ENCODE measurements at regions not wholly inside any gene's neighbourhood (a gene's known extent, or its start where the extent isn't known, plus 50 kb on each side); places are given as distances from the start of the nearest gene placed in this dataset.

- peaks cover 0 to 2% (median 0%) of the 10 kb centered on the region in 4 experiments; a peak in 1 of 7 replicates for H3K4me1 ChIP-seq (replicated peaks in 1 of 4; ENCODE audit: control insufficient read depth in 3 of 4, insufficient read depth in 4 of 4, low read length in 3 of 4)
- TF ChIP-seq EZH2 (IDR thresholded peaks at IDR 0.05; ENCODE audit: low read depth, low read length, severe bottlenecking) = no peak
- TF ChIP-seq BCL11A (IDR thresholded peaks at IDR 0.05; ENCODE audit: low read depth in 2 of 2, low read length in 2 of 2) = no peak
- TF ChIP-seq ASH2L (IDR thresholded peaks at IDR 0.05; ENCODE audit: low read length) = no peak
- TF ChIP-seq FOSL1 (IDR thresholded peaks at IDR 0.05; ENCODE audit: insufficient read depth, low read depth, low read length) = no peak
- TF ChIP-seq RXRA (IDR thresholded peaks at IDR 0.05; ENCODE audit: insufficient read depth, low read depth, low read length) = no peak
- TF ChIP-seq RBBP5 (IDR thresholded peaks at IDR 0.05; ENCODE audit: borderline replicate concordance, low read depth, low read length) = no peak
- no peak for TF ChIP-seq CEBPB (IDR thresholded peaks at IDR 0.05; ENCODE audit: low read depth, low read length)
- no peak for TF ChIP-seq ATF2 (IDR thresholded peaks at IDR 0.05; ENCODE audit: low read length)
- TF ChIP-seq CHD1 (IDR thresholded peaks at IDR 0.05; ENCODE audit: low read depth, low read length) = no peak
- TF ChIP-seq MAFK (IDR thresholded peaks at IDR 0.05; ENCODE audit: low read depth, low read length) = no peak
- no peaks in the 10 kb centered on the region for H3K79me2 ChIP-seq (ENCODE audit: control insufficient read depth in 1 of 2, insufficient read depth in 2 of 2, low read length in 2 of 2)
- H3K79me1 ChIP-seq (ENCODE audit: low read depth, low read length) = no peaks in the 10 kb centered on the region
- no peak overlapping the region for H3K18ac ChIP-seq (ENCODE audit: extremely low read depth, low read length)
- no peak overlapping the region for H4K8ac ChIP-seq (ENCODE audit: extremely low read depth, insufficient read depth, low read length)
- H3K27ac ChIP-seq (ENCODE audit: low read depth, low read length) = no peak overlapping the region
- 88% methylated on average over 12 of the region's 12 CpGs; no CpG with 5 or more reads in 1 of the 2 experiments for WGBS, 2 experiments (ENCODE audit: extremely low coverage in 1 of 2, insufficient coverage in 1 of 2, insufficient read length in 1 of 2, insufficient replicate concordance in 2 of 2, low coverage in 1 of 2, low lambda C conversion rate in 2 of 2, missing lambda C conversion rate in 1 of 2)
- FAIRE-seq (no peak), DNase-seq (ENCODE audit: low read depth in 1 of 2, low spot score in 2 of 2) (no peak)
- H2AFZ ChIP-seq (ENCODE audit: low read length) = no peak overlapping the region
- H2BK12ac ChIP-seq (ENCODE audit: low read depth, low read length) = no peak overlapping the region
- H4K5ac ChIP-seq (ENCODE audit: insufficient read length, low read depth, low read length) = no peak overlapping the region
- no peaks in the 10 kb centered on the region for H3K36me3 ChIP-seq (ENCODE audit: control insufficient read depth in 2 of 4, insufficient read depth in 4 of 4, low read length in 3 of 4)
- ChIA-PET POLR2A (ENCODE audit: partially characterized antibody) (interaction anchor here (0.7 kb wide), 1 partner anchor 98 kb away, joined by 3 read pairs; no protein-coding TSS in a partner anchor), CTCF (ENCODE audit: partially characterized antibody) (no interaction called here)
- H2AK5ac ChIP-seq (ENCODE audit: low read depth, low read length) = no peak overlapping the region
- H2BK15ac ChIP-seq (ENCODE audit: low read length) = no peak overlapping the region
- no peak overlapping the region for H2BK5ac ChIP-seq (ENCODE audit: low read depth, low read length)
- no peaks in the 10 kb centered on the region for H4K20me1 ChIP-seq (replicated peaks in 1 of 2; ENCODE audit: control insufficient read depth in 1 of 2, insufficient read depth in 2 of 2, low read length in 2 of 2)
- no peak overlapping the region for H2BK20ac ChIP-seq (ENCODE audit: low read length)
- no peak overlapping the region for H3K14ac ChIP-seq (ENCODE audit: insufficient read length)
- no peak overlapping the region for H3K4me2 ChIP-seq (ENCODE audit: insufficient read depth in 1 of 2, low read depth in 2 of 2, low read length in 2 of 2)
- no peak overlapping the region for H3K56ac ChIP-seq (replicated peaks; ENCODE audit: insufficient read length, low read depth, low read length)
- no peak overlapping the region for H3K9ac ChIP-seq (replicated peaks in 1 of 4; ENCODE audit: extremely low read depth in 1 of 4, low read depth in 3 of 4, low read length in 3 of 4)
- H2BK120ac ChIP-seq (replicated peaks; ENCODE audit: low read depth, low read length) = no peak overlapping the region
- no peak overlapping the region for H3K4ac ChIP-seq (replicated peaks; ENCODE audit: insufficient read length, low read depth, low read length)
- H3K23me2 ChIP-seq (ENCODE audit: low read depth, low read length) = no peaks in the 10 kb centered on the region
- H3K9me3 ChIP-seq (ENCODE audit: insufficient read depth in 2 of 2, low read depth in 1 of 2, low read length in 1 of 2) = no peaks in the 10 kb centered on the region
- no peak overlapping the region for H4K91ac ChIP-seq (replicated peaks; ENCODE audit: insufficient read length, low read length)
- no peaks in the 10 kb centered on the region for H3K27me3 ChIP-seq (replicated peaks in 1 of 4; ENCODE audit: control insufficient read depth in 3 of 4, extremely low read depth in 1 of 4, insufficient read depth in 3 of 4, low read length in 3 of 4)
- no peak overlapping the region for H3K4me3 ChIP-seq (ENCODE audit: extremely low read depth in 1 of 4, insufficient read depth in 2 of 4, low read depth in 3 of 4, low read length in 4 of 4)
- no peak overlapping the region for H3K23ac ChIP-seq (ENCODE audit: insufficient read length)
Observed at GRCh38 chr11:134761386-134761785, 349.3 kb upstream of the B3GAT1 start.
